HG02678 (cell line): ENCODE measurements at regions not wholly inside any gene's neighbourhood (a gene's known extent, or its start where the extent isn't known, plus 50 kb on each side); places are given as distances from the start of the nearest gene placed in this dataset.
"Not testable (repeated sequence)": the region's sequence is repeated elsewhere in the genome, so short reads cannot be mapped to it uniquely, and the experiment has no call there.

ENCODE experiments used
- ATAC-seq: cut with Tn5 transposase; IDR thresholded peaks from one replicate; pipeline ENCODE4 v1.9.1; 2021; ENCODE audit warnings: mild to moderate bottlenecking, moderate library complexity; ENCODE audit not compliant: unreplicated experiment

- ATAC-seq = no peak
These were observed 751.4 kb downstream of the FSCB start for GRCh38 chr14:43755707-43756106.

- no peak for ATAC-seq
These were observed 752.2 kb downstream of the FSCB start for GRCh38 chr14:43754838-43755237.

GRCh38 chr14:43745746-43746145 lies 761.3 kb downstream of the FSCB start:
- no peak for ATAC-seq

GRCh38 chr14:43735932-43736331 lies 771.2 kb downstream of the FSCB start:
- no peak for ATAC-seq

GRCh38 chr14:43729143-43729542 lies 777.9 kb downstream of the FSCB start:
- no peak for ATAC-seq

GRCh38 chr14:43706900-43707299 lies 800.2 kb downstream of the FSCB start:
- ATAC-seq = no peak

GRCh38 chr14:43698561-43699284 lies 808.4 kb downstream of the FSCB start:
- not testable (repeated sequence) for ATAC-seq

GRCh38 chr14:43697003-43697402 lies 810.1 kb downstream of the FSCB start:
- no peak for ATAC-seq

- no peak for ATAC-seq
These were observed 814.4 kb downstream of the FSCB start for GRCh38 chr14:43692706-43693105.

- no peak for ATAC-seq
These were observed 819.2 kb downstream of the FSCB start for GRCh38 chr14:43687921-43688320.

GRCh38 chr14:43677581-43677980 lies 829.5 kb downstream of the FSCB start:
- ATAC-seq = no peak

- no peak for ATAC-seq
These were observed 832.8 kb downstream of the FSCB start for GRCh38 chr14:43674273-43674672.

GRCh38 chr14:43671716-43672485 lies 835.2 kb downstream of the FSCB start:
- ATAC-seq = no peak

- ATAC-seq = no peak
These were observed 837.7 kb downstream of the FSCB start for GRCh38 chr14:43669355-43669754.

GRCh38 chr14:43665570-43666267 lies 841.4 kb downstream of the FSCB start:
- no peak for ATAC-seq

- ATAC-seq = not testable (repeated sequence)
These were observed 851.9 kb downstream of the FSCB start for GRCh38 chr14:43655194-43655593.

- ATAC-seq = no peak
These were observed 855.2 kb downstream of the FSCB start for GRCh38 chr14:43651896-43652295.

GRCh38 chr14:43651185-43651787 lies 855.8 kb downstream of the FSCB start:
- no peak for ATAC-seq

GRCh38 chr14:43649508-43649907 lies 857.6 kb downstream of the FSCB start:
- ATAC-seq = no peak

- ATAC-seq = no peak
These were observed 859.8 kb downstream of the FSCB start for GRCh38 chr14:43647302-43647701.

- ATAC-seq = no peak
These were observed 866.3 kb downstream of the FSCB start for GRCh38 chr14:43640718-43641267.
